GM19463 (cell line): ENCODE measurements at regions not wholly inside any gene's neighbourhood (a gene's known extent, or its start where the extent isn't known, plus 50 kb on each side); places are given as distances from the start of the nearest gene placed in this dataset.
"Not testable (repeated sequence)": the region's sequence is repeated elsewhere in the genome, so short reads cannot be mapped to it uniquely, and the experiment has no call there.

ENCODE experiments used
- ATAC-seq: cut with Tn5 transposase; IDR thresholded peaks from one replicate; pipeline ENCODE4 v1.9.1; 2021; ENCODE audit warnings: mild to moderate bottlenecking, moderate library complexity; ENCODE audit not compliant: unreplicated experiment

- ATAC-seq = no peak
These were observed 250.6 kb upstream of the KLF8 start for GRCh38 chrX:55981603-55982002.

GRCh38 chrX:55996649-55997048 is 235.5 kb upstream of the KLF8 start:
- no peak for ATAC-seq

- ATAC-seq = no peak
These were observed 232.0 kb upstream of the KLF8 start for GRCh38 chrX:56000174-56000573.

GRCh38 chrX:56000729-56001128 is 231.4 kb upstream of the KLF8 start:
- no peak for ATAC-seq

- ATAC-seq = no peak
These were observed 206.1 kb upstream of the KLF8 start for GRCh38 chrX:56025872-56026571.

GRCh38 chrX:56026815-56027214 is 205.3 kb upstream of the KLF8 start:
- no peak for ATAC-seq

GRCh38 chrX:56029188-56029587 is 203.0 kb upstream of the KLF8 start:
- ATAC-seq = no peak

GRCh38 chrX:56029691-56030090 is 202.5 kb upstream of the KLF8 start:
- ATAC-seq = no peak

- no peak for ATAC-seq
These were observed 200.7 kb upstream of the KLF8 start for GRCh38 chrX:56031409-56031808.

GRCh38 chrX:56033495-56034180 is 198.5 kb upstream of the KLF8 start:
- no peak for ATAC-seq

- not testable (repeated sequence) for ATAC-seq
These were observed 179.4 kb upstream of the KLF8 start for GRCh38 chrX:56052673-56053330.

- ATAC-seq = no peak
These were observed 174.8 kb upstream of the KLF8 start for GRCh38 chrX:56057325-56057724.

GRCh38 chrX:56066016-56066415 is 166.1 kb upstream of the KLF8 start:
- ATAC-seq = peak; percentile 73

GRCh38 chrX:56068274-56068758 is 163.8 kb upstream of the KLF8 start:
- no peak for ATAC-seq

GRCh38 chrX:56069299-56069931 is 162.7 kb upstream of the KLF8 start:
- no peak for ATAC-seq

- ATAC-seq = no peak
These were observed 142.8 kb upstream of the KLF8 start for GRCh38 chrX:56089376-56089775.

GRCh38 chrX:56099271-56099670 is 132.9 kb upstream of the KLF8 start:
- no peak for ATAC-seq

- ATAC-seq = no peak
These were observed 124.8 kb upstream of the KLF8 start for GRCh38 chrX:56107320-56107719.

- no peak for ATAC-seq
These were observed 118.2 kb upstream of the KLF8 start for GRCh38 chrX:56113785-56114436.

GRCh38 chrX:56114437-56114787 is 117.7 kb upstream of the KLF8 start:
- ATAC-seq = no peak

GRCh38 chrX:56120242-56120641 is 111.9 kb upstream of the KLF8 start:
- no peak for ATAC-seq
